LNCAP (cell line): ENCODE measurements at regions not wholly inside any gene's neighbourhood (a gene's known extent, or its start where the extent isn't known, plus 50 kb on each side); places are given as distances from the start of the nearest gene placed in this dataset.

Source experiments
- CTCF ChIP-seq: fragments of 450-650 bp; IDR thresholded peaks from 2 replicates; pipeline ENCODE4 v1.5.1; 2017; ENCODE audit warnings: mild to moderate bottlenecking

DNA sequence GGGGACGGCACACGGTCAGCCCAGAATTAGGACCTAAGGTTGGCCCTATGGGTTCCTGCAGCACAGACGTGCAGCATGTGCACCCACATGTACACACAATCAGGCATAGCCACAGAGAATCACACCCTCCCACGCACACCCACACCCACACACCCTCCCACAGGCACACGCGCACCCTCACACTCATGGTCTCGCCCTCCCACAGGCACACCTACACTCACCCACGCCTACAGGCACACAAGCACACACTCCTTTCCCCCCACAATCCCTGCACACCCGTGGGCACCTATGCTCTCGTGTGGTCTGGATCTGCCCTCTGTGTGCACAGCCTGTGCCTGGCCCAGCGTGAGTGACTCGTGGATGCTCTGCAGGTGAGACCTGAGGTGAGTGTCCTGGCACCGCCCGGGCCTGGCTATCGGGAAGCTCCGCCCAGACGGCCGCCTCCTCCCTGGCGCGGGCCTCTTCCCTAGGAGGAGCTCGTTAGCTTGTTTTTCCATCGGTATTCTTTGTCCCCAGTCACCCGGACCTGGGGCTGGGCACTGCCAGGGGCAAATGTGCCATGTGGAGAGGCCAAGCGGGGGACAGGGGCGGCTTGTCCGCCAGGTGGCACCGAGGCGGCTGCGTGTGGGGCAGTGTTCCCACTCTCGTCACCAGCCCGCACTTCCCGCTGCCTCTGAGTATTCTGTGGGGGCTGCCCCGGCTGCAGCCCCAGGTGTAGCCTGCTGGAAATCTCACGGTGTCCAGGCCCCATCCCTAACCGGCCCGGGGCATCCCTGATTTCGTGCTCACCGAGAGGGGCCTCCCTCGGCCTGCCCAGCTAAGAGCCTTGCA lies 110.2 kb upstream of the FAM20C start:
- no peak for TF ChIP-seq CTCF

GRCh38 chr7:82757-83155 lies 109.6 kb upstream of the FAM20C start:
- TF ChIP-seq CTCF, result no peak

GRCh38 chr7:83441-83840 lies 108.9 kb upstream of the FAM20C start:
- TF ChIP-seq CTCF, result no peak

GRCh38 chr7:83861-84632 lies 108.3 kb upstream of the FAM20C start:
- no peak for TF ChIP-seq CTCF

GRCh38 chr7:84633-85020 lies 107.7 kb upstream of the FAM20C start:
- TF ChIP-seq CTCF, result no peak

DNA sequence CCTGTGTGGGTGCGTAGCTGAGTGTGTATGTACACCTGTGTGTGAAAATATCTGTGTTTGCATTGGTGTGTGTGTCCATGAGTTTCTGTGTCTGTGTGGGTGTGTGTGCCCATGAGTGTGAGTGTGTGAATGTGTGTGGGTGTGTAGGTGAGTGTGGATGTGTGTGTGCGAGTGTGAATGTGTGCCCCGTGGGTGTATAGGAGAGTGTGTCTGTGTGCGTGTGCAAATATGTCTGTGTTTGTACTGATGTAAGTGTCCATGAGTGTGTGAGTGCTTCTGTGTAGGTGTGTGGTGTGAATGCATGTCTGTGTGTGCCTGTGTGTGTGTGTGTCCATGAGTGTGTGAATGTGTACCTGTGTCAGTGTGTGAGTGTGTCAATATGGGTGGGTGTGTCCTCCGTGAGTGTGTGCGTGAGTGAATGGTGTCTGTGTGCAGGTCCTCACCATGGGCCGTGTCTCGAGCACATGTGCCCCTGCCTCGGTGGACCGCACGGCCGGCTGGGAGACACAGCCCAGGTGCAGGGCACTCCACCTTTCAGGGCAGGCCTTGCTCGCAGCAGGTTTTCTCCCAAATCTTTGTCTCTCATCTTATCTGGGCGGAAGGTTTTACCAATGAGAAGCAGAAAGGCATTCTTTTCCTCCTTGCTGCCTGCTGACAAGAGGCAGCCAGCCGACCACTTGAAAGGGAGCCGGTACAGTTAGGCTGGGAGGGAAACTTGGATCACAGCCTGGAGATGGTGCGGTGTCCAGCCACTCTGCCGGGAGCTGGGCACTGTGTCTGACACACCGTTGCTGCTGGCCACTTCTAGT lies 107.1 kb upstream of the FAM20C start:
- no peak for TF ChIP-seq CTCF

- TF ChIP-seq CTCF, result no peak
Observed at GRCh38 chr7:85883-86515, 106.4 kb upstream of the FAM20C start.
